ENCODE measurements at regions not wholly inside any gene's neighbourhood (a gene's known extent, or its start where the extent isn't known, plus 50 kb on each side); places are given as distances from the start of the nearest gene placed in this dataset.

GRCh38 chr3:66860771-66861170 is 137.3 kb upstream of the KBTBD8 start:
- H3K4me3 ChIP-seq, result no peak overlapping the region
- intact Hi-C loops (cut with DNase I), result no loop called here
- 88 to 93% (median 93%) methylated on average over 7 of the region's 7 CpGs for WGBS, 4 donors
- H3K9me3 ChIP-seq (replicated peaks in 1 of 3), result no peaks in the 10 kb centered on the region
- no peaks in the 10 kb centered on the region for H3K4me1 ChIP-seq (replicated peaks in 1 of 2)
- no peak overlapping the region for H3K27ac ChIP-seq
- DNase-seq, result no peak
- no peaks in the 10 kb centered on the region for H3K27me3 ChIP-seq
- H3K36me3 ChIP-seq (replicated peaks in 1 of 2), result no peaks in the 10 kb centered on the region
- TF ChIP-seq POLR2A (IDR thresholded peaks at IDR 0.05), result no peak
- no peak for TF ChIP-seq CTCF (IDR thresholded peaks at IDR 0.05)

- DNase-seq, result no peak
- intact Hi-C loops (cut with DNase I), result no loop called here
- no peaks in the 10 kb centered on the region for H3K9me3 ChIP-seq (replicated peaks in 1 of 3)
These were observed 134.6 kb upstream of the KBTBD8 start for GRCh38 chr3:66863205-66864111.

GRCh38 chr3:66884659-66885058 is 113.4 kb upstream of the KBTBD8 start:
- Histone ChIP-seq H3K9me3 (replicated peaks in 1 of 3) (no peaks in the 10 kb centered on the region), H3K27me3 (no peaks in the 10 kb centered on the region), H3K36me3 (replicated peaks in 1 of 2) (no peaks in the 10 kb centered on the region), H3K27ac (no peak overlapping the region), H3K4me1 (replicated peaks in 1 of 2) (no peaks in the 10 kb centered on the region), H3K4me3 (no peak overlapping the region)
- 78 to 91% (median 84%) methylated on average over 2 of the region's 2 CpGs for WGBS, 4 donors
- TF ChIP-seq CTCF (IDR thresholded peaks at IDR 0.05) (no peak), POLR2A (IDR thresholded peaks at IDR 0.05) (no peak)
- intact Hi-C loops (cut with DNase I), result no loop called here
- no peak for DNase-seq

More at GRCh38 chr3:66863205-66864111, 134.6 kb upstream of the KBTBD8 start:
- 67 to 74% (median 70%) methylated on average over 10 of the region's 10 CpGs for WGBS, 4 donors
- Histone ChIP-seq H3K4me3 (no peak overlapping the region), H3K4me1 (replicated peaks in 1 of 2) (no peaks in the 10 kb centered on the region), H3K27me3 (no peaks in the 10 kb centered on the region), H3K36me3 (replicated peaks in 1 of 2) (no peaks in the 10 kb centered on the region), H3K27ac (no peak overlapping the region)
- no peak for TF ChIP-seq POLR2A (IDR thresholded peaks at IDR 0.05)
- no peak for TF ChIP-seq CTCF (IDR thresholded peaks at IDR 0.05)

- H3K4me3 ChIP-seq, result no peak overlapping the region
- no peak for DNase-seq
- no peak overlapping the region for H3K27ac ChIP-seq
- TF ChIP-seq POLR2A (IDR thresholded peaks at IDR 0.05) (no peak), CTCF (IDR thresholded peaks at IDR 0.05) (no peak)
- H3K27me3 ChIP-seq, result no peaks in the 10 kb centered on the region
- H3K9me3 ChIP-seq (replicated peaks in 1 of 3), result no peaks in the 10 kb centered on the region
- 58 to 69% (median 64%) methylated on average over 6 of the region's 6 CpGs for WGBS, 4 donors
- no peaks in the 10 kb centered on the region for H3K36me3 ChIP-seq (replicated peaks in 1 of 2)
- no peaks in the 10 kb centered on the region for H3K4me1 ChIP-seq (replicated peaks in 1 of 2)
- intact Hi-C loops (cut with DNase I), result no loop called here
These were observed 112.6 kb upstream of the KBTBD8 start for GRCh38 chr3:66885326-66886000.

All from adrenal gland (tissue), 9 donors.